Thymus (tissue), 11 donors: ENCODE measurements at regions not wholly inside any gene's neighbourhood (a gene's known extent, or its start where the extent isn't known, plus 50 kb on each side); places are given as distances from the start of the nearest gene placed in this dataset.
A peak's percentile ranks its signal among the peaks of the same experiment; 100 is the strongest.

Source experiments
- DNase-seq, 9 donors: peaks; one replicate each; pipeline ENCODE4 v3.0.0-alpha.2; 2013; ENCODE audit warnings: low spot score in 9 of 9, low read depth in 6 of 9, missing footprints in 1 of 9
- H3K27ac ChIP-seq, 2 donors: one replicate each; pipeline ENCODE4 v1.5.1; 2013; ENCODE audit warnings: control low read depth in 1 of 2, low read depth in 1 of 2, low read length in 1 of 2, mild to moderate bottlenecking in 1 of 2, moderate library complexity in 1 of 2
- H3K27me3 ChIP-seq, 2 donors: one replicate each; pipeline ENCODE4 v1.5.1; 2013; ENCODE audit warnings: low read length in 1 of 2; ENCODE audit not compliant: control insufficient read depth in 2 of 2, insufficient read depth in 1 of 2
- H3K36me3 ChIP-seq, 2 donors: one replicate each; pipeline ENCODE4 v1.5.1; 2013; ENCODE audit warnings: low read length in 1 of 2, mild to moderate bottlenecking in 1 of 2, moderate library complexity in 1 of 2; ENCODE audit not compliant: control insufficient read depth in 2 of 2, insufficient read depth in 2 of 2
- H3K4me1 ChIP-seq, 2 donors: one replicate each; pipeline ENCODE4 v1.5.1; 2013; ENCODE audit warnings: low read length in 2 of 2; ENCODE audit not compliant: control insufficient read depth in 2 of 2, insufficient read depth in 2 of 2
- H3K4me3 ChIP-seq, 2 donors: one replicate each; pipeline ENCODE4 v1.5.1; 2013; ENCODE audit warnings: low read length in 2 of 2, control low read depth in 1 of 2, mild to moderate bottlenecking in 1 of 2
- H3K9me3 ChIP-seq, 2 donors: one replicate each; pipeline ENCODE4 v1.5.1; 2013; ENCODE audit warnings: low read length in 1 of 2, mild to moderate bottlenecking in 1 of 2; ENCODE audit not compliant: control insufficient read depth in 2 of 2, insufficient read depth in 1 of 2
- WGBS: extraction: QIAGEN DNeasy Blood & Tissue Kit; methylation state at CpG from one replicate; pipeline ENCODE4 v1.1.7; 2013; 5-methylcytosine and 5-hydroxymethylcytosine counted together
- donor health status: healthy.

DNA sequence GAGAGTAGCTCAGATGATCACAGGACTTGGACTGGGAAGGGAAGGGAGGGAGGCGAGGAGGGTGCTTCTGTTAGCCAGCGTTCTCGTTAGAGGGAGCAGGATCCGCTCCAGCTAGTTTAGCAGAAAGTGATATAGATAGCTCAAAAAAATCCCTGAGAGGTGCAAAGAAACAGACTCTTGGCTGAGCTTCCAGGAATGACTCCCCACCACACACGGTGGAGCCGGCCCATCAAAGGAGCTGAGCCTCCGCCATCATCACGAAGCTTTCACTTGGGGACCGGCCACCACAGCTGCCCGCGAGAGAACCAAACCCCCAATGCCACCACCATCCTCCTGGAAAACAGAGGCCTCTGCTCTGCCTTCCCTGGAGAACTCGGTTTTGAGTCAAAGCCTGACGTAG, 124.6 kb upstream of the BCL2L14 start:
- Histone ChIP-seq H3K4me1 (peaks cover 26 to 57% of the 10 kb centered on the region in 2 donors), H3K4me3 (no peak overlapping the region), H3K27me3 (no peaks in the 10 kb centered on the region), H3K36me3 (no peaks in the 10 kb centered on the region), H3K27ac (no peak overlapping the region), H3K9me3 (no peaks in the 10 kb centered on the region)
- no peak for DNase-seq
- WGBS, result 93% methylated on average over 13 of the region's 13 CpGs

- peak in 3 of 9 donors; percentile 7 to 54 (median 33) for DNase-seq
- H3K36me3 ChIP-seq, result no peaks in the 10 kb centered on the region
- no peaks in the 10 kb centered on the region for H3K9me3 ChIP-seq
- 17% methylated on average over 6 of the region's 6 CpGs for WGBS
- H3K27ac ChIP-seq, result peak overlapping the region in 1 of 2 donors; percentile 60
- no peak overlapping the region for H3K4me3 ChIP-seq
- H3K4me1 ChIP-seq, result peaks cover 26 to 57% of the 10 kb centered on the region in 2 donors
- no peaks in the 10 kb centered on the region for H3K27me3 ChIP-seq
Measured at GRCh38 chr12:11947213-11947612, 123.5 kb upstream of the BCL2L14 start.

- H3K27me3 ChIP-seq, result no peaks in the 10 kb centered on the region
- DNase-seq, result peak in 2 of 9 donors; percentile 11 to 50
- 20% methylated on average over 9 of the region's 9 CpGs for WGBS
- H3K4me1 ChIP-seq, result peaks cover 29 to 65% of the 10 kb centered on the region in 2 donors
- no peak overlapping the region for H3K4me3 ChIP-seq
- H3K27ac ChIP-seq, result no peak overlapping the region
- H3K9me3 ChIP-seq, result no peaks in the 10 kb centered on the region
- no peaks in the 10 kb centered on the region for H3K36me3 ChIP-seq
Measured at GRCh38 chr12:11949738-11950411, 120.9 kb upstream of the BCL2L14 start.

GRCh38 chr12:11951209-11951608, 119.5 kb upstream of the BCL2L14 start:
- Histone ChIP-seq H3K27ac (no peak overlapping the region), H3K9me3 (no peaks in the 10 kb centered on the region), H3K4me3 (no peak overlapping the region), H3K27me3 (no peaks in the 10 kb centered on the region), H3K36me3 (no peaks in the 10 kb centered on the region), H3K4me1 (peaks cover 29 to 56% of the 10 kb centered on the region in 2 donors)
- 95% methylated on average over 5 of the region's 5 CpGs for WGBS
- no peak for DNase-seq

- Histone ChIP-seq H3K36me3 (no peaks in the 10 kb centered on the region), H3K27me3 (no peaks in the 10 kb centered on the region), H3K4me3 (no peak overlapping the region), H3K9me3 (no peaks in the 10 kb centered on the region), H3K4me1 (peaks cover 18 to 39% of the 10 kb centered on the region in 2 donors), H3K27ac (no peak overlapping the region)
- DNase-seq, result peak in 1 of 9 donors; percentile 37
- 66% methylated on average over 7 of the region's 7 CpGs for WGBS
Measured at GRCh38 chr12:11953523-11953922, 117.2 kb upstream of the BCL2L14 start.

DNA sequence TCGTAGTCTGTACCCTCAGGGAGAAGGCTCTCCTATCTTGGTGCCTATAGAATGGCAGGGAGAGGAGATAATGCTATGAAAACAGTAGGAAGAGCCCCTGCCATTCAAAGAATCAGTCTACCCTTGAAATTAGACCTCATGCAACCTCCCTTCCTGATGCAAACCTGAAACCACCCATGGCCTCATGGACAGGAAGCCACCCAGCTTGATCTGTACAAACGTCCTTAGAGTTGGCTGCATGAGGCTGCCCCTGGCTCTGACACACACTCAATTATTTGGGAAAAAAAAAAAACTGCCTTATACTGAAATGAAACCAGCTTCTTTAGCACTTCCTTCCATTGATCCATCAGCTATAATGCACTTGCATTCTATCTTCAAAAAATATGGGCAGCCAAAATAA, 116.6 kb upstream of the BCL2L14 start:
- Histone ChIP-seq H3K9me3 (no peaks in the 10 kb centered on the region), H3K4me1 (peaks cover 18 to 42% of the 10 kb centered on the region in 2 donors), H3K36me3 (no peaks in the 10 kb centered on the region), H3K27me3 (no peaks in the 10 kb centered on the region), H3K27ac (no peak overlapping the region), H3K4me3 (no peak overlapping the region)
- DNase-seq, result no peak
- WGBS, result 53% methylated on average over 2 of the region's 2 CpGs

DNA sequence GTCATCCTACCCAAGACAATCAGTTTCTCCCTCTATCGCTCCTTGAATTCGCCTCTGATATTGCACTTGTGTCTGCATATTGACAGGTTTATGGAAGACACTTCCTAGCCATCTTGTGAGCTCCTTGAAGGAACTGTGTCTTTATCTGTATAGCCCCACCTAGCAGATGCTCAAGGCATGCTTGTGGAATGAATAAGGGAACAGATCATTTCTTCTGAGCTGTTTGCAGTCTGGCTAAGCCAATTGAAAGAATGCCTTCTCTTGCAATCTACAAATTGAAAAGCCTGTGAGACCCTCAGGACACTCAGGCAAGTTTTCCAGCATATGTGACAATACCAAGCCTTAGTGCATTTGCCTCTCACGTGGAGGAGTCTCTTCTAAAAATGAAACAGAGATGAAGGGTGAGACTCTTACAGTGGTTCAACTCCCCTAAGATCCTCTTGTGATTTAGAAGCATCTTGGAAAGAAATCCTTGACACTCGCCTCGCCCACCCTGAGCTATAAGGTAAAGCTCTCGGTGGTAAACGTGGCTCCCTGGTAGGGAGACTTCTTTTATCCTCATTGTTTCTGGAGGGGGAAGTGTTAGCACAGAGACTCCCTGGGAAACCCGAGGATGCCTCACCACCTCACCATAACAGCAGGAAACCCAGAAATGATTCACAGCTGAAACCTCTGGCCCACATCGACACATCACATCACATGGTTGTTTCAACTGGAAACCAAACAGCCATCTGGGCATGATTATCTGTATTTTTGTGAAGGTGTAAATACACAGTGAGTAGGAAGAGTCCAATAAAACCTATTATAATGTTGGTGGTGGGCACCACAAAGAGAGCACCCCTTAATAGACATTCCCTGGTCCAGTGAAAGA, 112.3 kb upstream of the BCL2L14 start:
- H3K9me3 ChIP-seq, result peaks cover 0 to 2% of the 10 kb centered on the region in 2 donors
- H3K27ac ChIP-seq, result no peak overlapping the region
- 59% methylated on average over 9 of the region's 9 CpGs for WGBS
- no peaks in the 10 kb centered on the region for H3K36me3 ChIP-seq
- H3K4me1 ChIP-seq, result peaks cover 3 to 24% of the 10 kb centered on the region in 2 donors
- H3K27me3 ChIP-seq, result no peaks in the 10 kb centered on the region
- no peak for DNase-seq
- no peak overlapping the region for H3K4me3 ChIP-seq

DNA sequence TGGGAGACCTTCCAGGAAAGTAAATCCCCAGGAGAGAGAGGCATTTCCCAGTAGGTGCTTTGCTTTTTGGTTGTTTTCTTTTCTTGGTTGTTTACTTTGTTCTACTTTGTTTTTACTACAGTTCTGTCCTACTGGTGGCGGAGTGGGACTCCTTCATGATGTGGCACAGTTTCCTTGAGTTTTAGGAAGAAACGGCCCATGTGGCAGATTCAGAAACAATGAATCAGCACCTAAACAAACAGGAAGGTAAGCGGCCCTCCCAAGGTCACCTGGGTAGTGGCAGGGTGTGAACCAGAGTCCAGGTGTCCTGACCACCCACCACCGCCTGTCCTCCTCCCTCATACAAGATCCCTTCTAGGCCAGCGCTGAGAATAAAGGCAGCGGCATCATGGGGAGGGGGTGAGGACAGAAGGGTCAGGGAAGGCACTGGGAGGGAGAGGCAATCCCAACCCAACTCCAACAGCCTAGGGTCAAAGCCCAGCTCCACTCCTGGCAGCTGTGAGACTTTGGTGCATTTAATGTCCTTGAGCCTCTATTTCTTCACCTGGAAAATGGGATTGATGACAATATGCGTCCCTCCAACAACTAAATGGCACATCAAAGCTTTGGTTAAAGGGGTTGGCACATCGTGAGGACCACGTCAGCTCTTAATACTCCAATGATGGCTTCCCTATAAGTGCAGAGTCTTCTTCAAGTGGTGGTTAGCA, 111.5 kb upstream of the BCL2L14 start:
- H3K9me3 ChIP-seq, result peaks cover 0 to 2% of the 10 kb centered on the region in 2 donors
- no peak overlapping the region for H3K4me3 ChIP-seq
- H3K4me1 ChIP-seq, result peaks cover 0 to 16% of the 10 kb centered on the region in 2 donors
- H3K36me3 ChIP-seq, result no peaks in the 10 kb centered on the region
- no peaks in the 10 kb centered on the region for H3K27me3 ChIP-seq
- no peak for DNase-seq
- 85% methylated on average over 9 of the region's 9 CpGs for WGBS
- H3K27ac ChIP-seq, result no peak overlapping the region

- Histone ChIP-seq H3K27ac (no peak overlapping the region), H3K4me3 (no peak overlapping the region), H3K27me3 (no peaks in the 10 kb centered on the region), H3K36me3 (no peaks in the 10 kb centered on the region), H3K9me3 (peaks cover 0 to 2% of the 10 kb centered on the region in 2 donors), H3K4me1 (peaks cover 0 to 15% of the 10 kb centered on the region in 2 donors)
- DNase-seq, result no peak
- WGBS, result 97% methylated on average over 6 of the region's 6 CpGs
Measured at GRCh38 chr12:11960646-11961045, 110.1 kb upstream of the BCL2L14 start.
